8988T (cell line): ENCODE measurements at regions not wholly inside any gene's neighbourhood (a gene's known extent, or its start where the extent isn't known, plus 50 kb on each side); places are given as distances from the start of the nearest gene placed in this dataset.

Experiments used
- DNase-seq: peaks from one replicate; pipeline ENCODE4 v3.0.0; 2011

- no peak for DNase-seq
Measured at GRCh38 chr12:30144777-30145683, 361.3 kb upstream of the TMTC1 start.

- no peak for DNase-seq
Measured at GRCh38 chr12:30142301-30142700, 358.6 kb upstream of the TMTC1 start.

- DNase-seq: no peak
Measured at GRCh38 chr12:30138483-30138882, 354.7 kb upstream of the TMTC1 start.

- DNase-seq: no peak
Measured at GRCh38 chr12:30136696-30137095, 353.0 kb upstream of the TMTC1 start.

DNA sequence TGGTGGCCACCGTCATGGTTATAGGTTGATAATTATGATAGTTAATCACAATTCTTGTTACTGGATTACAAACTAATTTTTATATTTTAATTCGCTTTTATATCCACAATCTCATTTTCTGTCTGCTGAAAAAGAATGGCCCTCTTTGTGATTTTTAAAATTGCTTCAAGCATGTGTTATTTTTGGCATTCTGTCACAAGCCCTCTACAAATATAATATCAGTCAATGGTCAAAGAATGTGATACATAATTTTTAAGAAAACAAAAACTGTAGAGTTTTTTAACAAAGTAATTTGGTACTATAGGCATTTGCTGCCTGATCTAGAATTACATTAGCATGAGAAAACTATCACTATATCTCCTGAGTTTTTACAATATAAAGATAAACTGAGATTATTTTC, 352.0 kb upstream of the TMTC1 start:
- DNase-seq: no peak

DNA sequence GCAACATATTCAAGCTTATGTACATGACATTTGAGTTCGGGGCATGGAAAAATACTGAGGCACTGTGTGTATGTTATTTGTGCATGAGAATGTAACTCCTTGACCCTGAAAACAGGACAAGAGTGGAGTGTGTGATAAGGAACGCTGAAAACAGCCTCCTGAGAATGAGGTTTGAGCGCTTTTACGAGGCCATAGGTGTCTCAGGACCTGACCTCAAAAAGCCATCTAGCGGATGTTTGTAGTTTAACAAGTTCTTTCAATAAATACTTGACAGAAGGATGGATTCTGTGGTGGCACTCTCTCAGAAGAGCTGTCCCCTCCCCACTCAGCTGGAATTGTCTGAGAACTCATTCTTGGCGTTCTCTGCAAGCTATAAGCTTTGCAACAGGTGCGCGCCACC, 350.5 kb upstream of the TMTC1 start:
- no peak for DNase-seq

DNA sequence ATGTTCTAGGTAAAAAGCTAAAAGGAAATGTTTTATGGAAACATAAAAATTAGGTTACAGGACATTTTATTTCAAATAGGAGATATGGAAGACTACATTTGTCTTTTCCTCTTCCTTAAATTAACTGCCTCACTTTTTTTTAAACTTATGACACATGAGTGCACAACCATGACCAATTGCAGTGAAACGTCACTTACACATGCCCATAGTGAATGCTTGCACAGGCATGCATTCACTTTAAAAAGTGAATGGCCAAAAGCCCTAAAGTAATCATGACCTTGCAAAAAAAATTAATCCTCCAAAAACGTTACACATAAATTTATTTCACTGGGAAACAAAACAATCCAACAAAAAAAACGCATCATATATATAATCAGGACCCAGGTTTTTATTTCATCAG, 343.2 kb upstream of the TMTC1 start:
- no peak for DNase-seq

DNA sequence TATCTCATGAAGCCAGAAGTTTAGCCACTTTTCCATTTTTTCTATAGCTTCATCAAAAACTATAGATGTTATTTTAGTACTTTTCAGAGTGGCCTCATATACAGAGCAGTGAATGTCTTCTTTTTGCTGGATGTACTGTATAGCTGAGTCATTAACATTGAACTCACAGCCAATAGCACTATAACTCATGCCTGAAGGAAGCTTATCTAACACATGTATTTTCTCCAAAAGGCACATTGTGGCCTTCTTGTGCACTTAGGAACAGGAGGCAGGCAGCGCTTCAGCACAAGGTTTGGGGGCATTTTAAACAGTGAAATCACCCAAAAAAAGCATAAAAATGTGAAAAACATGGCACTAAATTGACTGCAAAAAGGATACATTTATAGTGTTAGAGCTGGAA, 336.8 kb upstream of the TMTC1 start:
- no peak for DNase-seq

DNA sequence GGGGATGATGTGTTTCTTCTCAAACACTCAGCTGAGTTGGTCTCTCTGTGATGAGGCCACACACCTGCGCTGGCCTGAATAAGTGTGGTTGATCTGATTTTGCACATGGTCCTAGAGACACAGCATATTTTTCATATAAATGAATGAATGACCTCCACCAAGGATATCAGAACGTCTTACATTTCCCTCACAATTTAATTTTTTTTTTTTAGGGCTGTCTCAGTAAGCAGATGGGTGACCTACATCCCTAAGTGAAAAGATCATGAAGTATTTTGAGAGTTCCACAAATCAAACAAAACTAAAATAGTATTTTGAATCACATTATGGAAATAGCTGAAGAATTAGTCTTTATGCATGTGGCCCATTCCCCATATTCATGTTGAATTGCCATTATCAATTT, 333.7 kb upstream of the TMTC1 start:
- no peak for DNase-seq

GRCh38 chr12:30111719-30112118, 328.0 kb upstream of the TMTC1 start:
- DNase-seq: no peak

- DNase-seq: no peak
Measured at GRCh38 chr12:30110958-30111586, 327.3 kb upstream of the TMTC1 start.

DNA sequence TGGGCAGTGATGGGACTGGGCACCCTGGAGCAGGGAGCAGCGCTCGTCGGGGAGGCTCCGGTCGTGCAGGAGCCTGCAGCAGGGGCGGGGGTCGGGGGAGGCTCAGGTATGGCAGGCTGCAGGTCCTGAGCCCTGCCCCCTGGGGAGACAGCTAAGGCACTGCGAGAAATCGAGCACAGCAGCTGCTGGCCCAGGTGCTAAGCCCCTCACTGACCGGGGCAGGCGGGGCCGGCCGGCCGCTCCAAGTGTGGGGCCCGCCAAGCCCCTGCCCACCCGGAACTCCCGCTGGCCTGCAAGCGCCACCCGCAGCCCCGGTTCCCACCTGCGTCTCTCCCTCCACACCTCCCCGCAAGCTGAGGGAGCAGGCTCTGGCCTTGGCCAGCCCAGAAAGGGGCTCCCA, 326.8 kb upstream of the TMTC1 start:
- no peak for DNase-seq

DNA sequence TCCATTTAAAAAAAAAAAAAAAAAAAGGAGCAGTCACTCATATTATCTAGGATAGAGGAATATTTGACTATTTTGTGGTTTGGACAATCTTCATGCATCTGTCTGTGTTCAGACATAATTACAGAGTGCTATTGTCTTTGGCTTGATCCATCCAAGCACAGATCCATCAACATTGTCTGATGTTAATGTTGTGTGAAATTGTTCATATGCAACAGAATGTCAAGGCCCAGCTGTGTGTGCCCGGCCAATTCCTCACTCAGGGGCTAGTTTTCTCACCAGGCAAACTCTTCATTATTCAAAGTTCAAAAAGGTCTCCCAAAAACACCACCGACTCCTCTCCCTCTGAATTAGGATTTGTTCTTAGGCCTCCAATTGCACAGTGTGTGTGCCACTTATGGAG, 324.9 kb upstream of the TMTC1 start:
- no peak for DNase-seq

DNA sequence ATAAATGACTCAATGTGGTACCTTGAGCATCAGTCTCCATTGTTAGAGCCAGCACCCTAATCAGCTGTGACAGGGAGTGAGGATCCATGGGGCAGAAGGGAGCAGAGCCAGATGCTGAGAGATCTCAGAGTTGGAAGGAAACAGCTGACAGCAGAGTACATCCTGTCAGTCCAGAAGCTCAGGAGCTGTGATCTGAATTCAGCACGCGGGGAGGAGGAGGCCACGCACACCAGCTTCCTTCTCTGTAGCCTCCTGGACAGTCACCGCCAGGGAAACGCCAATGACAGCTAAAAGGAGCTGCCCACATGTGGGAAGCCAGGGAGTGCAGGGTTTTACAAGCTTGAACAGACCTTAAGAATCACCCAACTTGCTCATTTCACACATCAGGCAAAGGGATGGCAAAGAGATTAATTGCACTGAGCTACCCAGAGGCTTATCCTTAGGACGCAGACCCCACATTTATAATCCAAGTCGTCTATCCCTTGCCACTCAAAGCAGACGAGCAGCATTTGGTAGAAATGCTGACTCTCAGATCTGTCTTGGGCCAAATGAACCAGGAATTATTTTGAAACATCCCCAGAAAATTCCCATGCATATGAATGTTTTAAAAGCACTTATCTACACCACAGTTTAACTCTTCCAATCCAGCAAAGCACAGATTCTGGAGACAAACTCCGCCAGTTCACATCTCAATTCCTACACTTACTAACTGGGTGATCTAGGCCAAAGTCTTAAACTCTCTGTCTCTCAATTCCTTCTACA, 322.6 kb upstream of the TMTC1 start:
- DNase-seq: no peak

- DNase-seq: no peak
Measured at GRCh38 chr12:30105505-30105904, 321.8 kb upstream of the TMTC1 start.

- no peak for DNase-seq
Measured at GRCh38 chr12:30104971-30105370, 321.2 kb upstream of the TMTC1 start.

GRCh38 chr12:30100741-30101140, 317.0 kb upstream of the TMTC1 start:
- no peak for DNase-seq

GRCh38 chr12:30098677-30099076, 314.9 kb upstream of the TMTC1 start:
- no peak for DNase-seq

- no peak for DNase-seq
Measured at GRCh38 chr12:30095511-30095910, 311.8 kb upstream of the TMTC1 start.

DNA sequence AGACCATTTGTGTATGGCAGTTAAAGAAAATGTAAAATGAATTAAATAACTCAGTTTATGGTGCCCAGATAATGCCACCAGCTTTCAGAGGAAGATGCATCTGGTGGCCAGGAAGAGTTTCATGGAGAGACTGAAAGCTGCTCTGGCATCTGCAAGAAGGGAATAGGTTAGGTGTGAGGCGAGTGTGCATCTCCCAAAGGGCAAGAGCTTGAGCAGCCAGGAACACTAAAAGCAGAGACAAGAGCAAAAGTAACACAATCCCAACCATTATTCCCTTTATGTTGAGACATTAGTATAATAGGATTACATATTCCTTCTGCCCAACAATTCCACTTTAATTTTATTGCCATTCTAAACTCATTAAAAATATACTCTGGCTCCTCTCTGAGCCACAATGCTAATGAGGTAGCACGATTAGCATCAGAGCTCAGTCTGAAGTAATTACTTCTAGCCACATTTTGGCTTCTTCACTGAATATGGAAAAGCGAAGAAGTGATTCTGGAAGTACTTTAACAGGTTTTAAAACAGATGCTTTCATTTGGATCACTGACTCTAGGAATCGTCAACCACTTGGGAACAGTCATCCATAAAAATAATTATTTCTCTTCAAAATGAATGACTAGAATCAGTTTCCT, 309.4 kb upstream of the TMTC1 start:
- no peak for DNase-seq

GRCh38 chr12:30090258-30090657, 306.5 kb upstream of the TMTC1 start:
- no peak for DNase-seq

GRCh38 chr12:30088259-30088995, 304.7 kb upstream of the TMTC1 start:
- DNase-seq: no peak

GRCh38 chr12:30082381-30082780, 298.6 kb upstream of the TMTC1 start:
- no peak for DNase-seq
